ENCODE measurements at regions not wholly inside any gene's neighbourhood (a gene's known extent, or its start where the extent isn't known, plus 50 kb on each side); places are given as distances from the start of the nearest gene placed in this dataset.

- no peak for DNase-seq (ENCODE audit: low read depth in 2 of 2)
Observed at GRCh38 chr2:45212953-45213635, 203.8 kb upstream of the SIX2 start.

- no peak for DNase-seq (ENCODE audit: low read depth in 2 of 2)
Observed at GRCh38 chr2:45211636-45212035, 202.4 kb upstream of the SIX2 start.

- DNase-seq (ENCODE audit: low read depth in 2 of 2): no peak
Observed at GRCh38 chr2:45210462-45211195, 201.4 kb upstream of the SIX2 start.

GRCh38 chr2:45209875-45210274 lies 200.6 kb upstream of the SIX2 start:
- no peak for DNase-seq (ENCODE audit: low read depth in 2 of 2)

- DNase-seq (ENCODE audit: low read depth in 2 of 2): no peak
Observed at GRCh38 chr2:45209302-45209701, 200.1 kb upstream of the SIX2 start.

- no peak for DNase-seq (ENCODE audit: low read depth in 2 of 2)
Observed at GRCh38 chr2:45207101-45207500, 197.8 kb upstream of the SIX2 start.

GRCh38 chr2:45205985-45206384 lies 196.7 kb upstream of the SIX2 start:
- DNase-seq (ENCODE audit: low read depth in 2 of 2): no peak

GRCh38 chr2:45205480-45205879 lies 196.2 kb upstream of the SIX2 start:
- DNase-seq (ENCODE audit: low read depth in 2 of 2): no peak

- no peak for DNase-seq (ENCODE audit: low read depth in 2 of 2)
Observed at GRCh38 chr2:45203400-45203799, 194.1 kb upstream of the SIX2 start.

GRCh38 chr2:45199973-45200372 lies 190.7 kb upstream of the SIX2 start:
- no peak for DNase-seq (ENCODE audit: low read depth in 2 of 2)

GRCh38 chr2:45195916-45196315 lies 186.7 kb upstream of the SIX2 start:
- no peak for DNase-seq (ENCODE audit: low read depth in 2 of 2)

- DNase-seq (ENCODE audit: low read depth in 2 of 2): no peak
Observed at GRCh38 chr2:45194596-45194995, 185.3 kb upstream of the SIX2 start.

- no peak for DNase-seq (ENCODE audit: low read depth in 2 of 2)
Observed at GRCh38 chr2:45193581-45193980, 184.3 kb upstream of the SIX2 start.

GRCh38 chr2:45192991-45193390 lies 183.7 kb upstream of the SIX2 start:
- no peak for DNase-seq (ENCODE audit: low read depth in 2 of 2)

GRCh38 chr2:45192481-45192880 lies 183.2 kb upstream of the SIX2 start:
- no peak for DNase-seq (ENCODE audit: low read depth in 2 of 2)

GRCh38 chr2:45191976-45192375 lies 182.7 kb upstream of the SIX2 start:
- no peak for DNase-seq (ENCODE audit: low read depth in 2 of 2)

- DNase-seq (ENCODE audit: low read depth in 2 of 2): no peak
Observed at GRCh38 chr2:45191146-45191863, 182.1 kb upstream of the SIX2 start.

- no peak for DNase-seq (ENCODE audit: low read depth in 2 of 2)
Observed at GRCh38 chr2:45190481-45190942, 181.3 kb upstream of the SIX2 start.

- no peak for DNase-seq (ENCODE audit: low read depth in 2 of 2)
Observed at GRCh38 chr2:45184606-45185005, 175.4 kb upstream of the SIX2 start.

GRCh38 chr2:45182667-45183295 lies 173.5 kb upstream of the SIX2 start:
- DNase-seq (ENCODE audit: low read depth in 2 of 2): no peak

GRCh38 chr2:45180779-45181178 lies 171.5 kb upstream of the SIX2 start:
- no peak for DNase-seq (ENCODE audit: low read depth in 2 of 2)

GRCh38 chr2:45180033-45180746 lies 170.9 kb upstream of the SIX2 start:
- no peak for DNase-seq (ENCODE audit: low read depth in 2 of 2)
